HG03108 (cell line): ENCODE measurements at regions not wholly inside any gene's neighbourhood (a gene's known extent, or its start where the extent isn't known, plus 50 kb on each side); places are given as distances from the start of the nearest gene placed in this dataset.

Experiments
- ATAC-seq: cut with Tn5 transposase; IDR thresholded peaks from one replicate; pipeline ENCODE4 v1.9.1; 2021; ENCODE audit warnings: moderate library complexity; ENCODE audit not compliant: unreplicated experiment

- no peak for ATAC-seq
These were observed 806.2 kb upstream of the WWC1 start for GRCh38 chr5:167485061-167485774.

- ATAC-seq, result no peak
These were observed 803.1 kb upstream of the WWC1 start for GRCh38 chr5:167488371-167488770.

GRCh38 chr5:167489202-167489601, 802.2 kb upstream of the WWC1 start:
- no peak for ATAC-seq

- no peak for ATAC-seq
These were observed 787.3 kb upstream of the WWC1 start for GRCh38 chr5:167503926-167504720.

- ATAC-seq, result no peak
These were observed 783.8 kb upstream of the WWC1 start for GRCh38 chr5:167507463-167508233.

- ATAC-seq, result no peak
These were observed 782.4 kb upstream of the WWC1 start for GRCh38 chr5:167509076-167509475.

- ATAC-seq, result no peak
These were observed 780.2 kb upstream of the WWC1 start for GRCh38 chr5:167511276-167511675.

- no peak for ATAC-seq
These were observed 779.3 kb upstream of the WWC1 start for GRCh38 chr5:167512111-167512510.

GRCh38 chr5:167513381-167513780, 778.1 kb upstream of the WWC1 start:
- ATAC-seq, result no peak

- no peak for ATAC-seq
These were observed 777.0 kb upstream of the WWC1 start for GRCh38 chr5:167514461-167514860.

GRCh38 chr5:167525004-167525403, 766.4 kb upstream of the WWC1 start:
- ATAC-seq, result no peak

- ATAC-seq, result no peak
These were observed 762.8 kb upstream of the WWC1 start for GRCh38 chr5:167528651-167529050.

GRCh38 chr5:167530548-167530947, 760.9 kb upstream of the WWC1 start:
- ATAC-seq, result no peak

- ATAC-seq, result no peak
These were observed 757.3 kb upstream of the WWC1 start for GRCh38 chr5:167533814-167534795.

- no peak for ATAC-seq
These were observed 751.7 kb upstream of the WWC1 start for GRCh38 chr5:167539747-167540146.

- no peak for ATAC-seq
These were observed 745.2 kb upstream of the WWC1 start for GRCh38 chr5:167546270-167546669.

- ATAC-seq, result no peak
These were observed 739.1 kb upstream of the WWC1 start for GRCh38 chr5:167552356-167552755.

GRCh38 chr5:167553511-167553910, 737.9 kb upstream of the WWC1 start:
- no peak for ATAC-seq

- ATAC-seq, result no peak
These were observed 736.7 kb upstream of the WWC1 start for GRCh38 chr5:167554564-167555290.
